Activated CD4-positive, alpha-beta T cell treated with anti-CD3 and anti-CD28 coated beads for 36 hours (primary cell): ENCODE measurements at regions not wholly inside any gene's neighbourhood (a gene's known extent, or its start where the extent isn't known, plus 50 kb on each side); places are given as distances from the start of the nearest gene placed in this dataset.

Source experiments
- ATAC-seq: fragments of 200-7000 bp; cut with Tn5 transposase; one replicate; pipeline ENCODE4 v1.10.0; 2021; ENCODE audit warnings: mild to moderate bottlenecking, moderate library complexity
- CTCF ChIA-PET: fragments of 350-600 bp; sonication (Branson Sonifier 250); formaldehyde crosslinking; loops from one replicate; lab custom pipeline; 2021; ENCODE audit warnings: antibody characterized with exemption; lab: Charles Lee
- POLR2A ChIA-PET: fragments of 350-600 bp; sonication (Branson Sonifier 250); formaldehyde crosslinking; loops from one replicate; lab custom pipeline; 2021; ENCODE audit warnings: antibody characterized with exemption, inconsistent platforms; lab: Charles Lee
- DNase-seq: peaks from one replicate; pipeline ENCODE4 v3.0.0-alpha.2; 2020
- H3K27ac Mint-ChIP-seq: one replicate; pipeline ENCODE4 v1.8.0; 2021; ENCODE audit warnings: mixed read lengths
- H3K27me3 Mint-ChIP-seq: one replicate; pipeline ENCODE4 v1.8.0; 2021; ENCODE audit warnings: mixed read lengths
- H3K36me3 Mint-ChIP-seq: one replicate; pipeline ENCODE4 v1.8.0; 2021; ENCODE audit warnings: low read depth, mixed read lengths
- H3K4me1 Mint-ChIP-seq: one replicate; pipeline ENCODE4 v1.8.0; 2021; ENCODE audit warnings: mixed read lengths
- H3K4me3 Mint-ChIP-seq: one replicate; pipeline ENCODE4 v1.8.0; 2021; ENCODE audit warnings: mild to moderate bottlenecking, moderate library complexity, mixed read lengths
- H3K9me3 Mint-ChIP-seq: one replicate; pipeline ENCODE4 v1.8.0; 2021; ENCODE audit warnings: low read depth, mixed read lengths
- intact Hi-C, 2 experiments: fragments of 100-400 bp; cut with DNase I in 1 of 2; cut with micrococcal nuclease in 1 of 2; formaldehyde crosslinking; loops; one replicate each; pipeline versions ENCODE4 v1.14.2 to v1.15.1; 2022 to 2024; cut with DNase I, micrococcal nuclease

- Mint-ChIP-seq H3K4me1 (no peaks in the 10 kb centered on the region), H3K27me3 (peaks cover 5% of the 10 kb centered on the region), H3K27ac (no peak overlapping the region), H3K9me3 (peaks cover 2% of the 10 kb centered on the region), H3K36me3 (no peaks in the 10 kb centered on the region), H3K4me3 (no peak overlapping the region)
- POLR2A ChIA-PET, result no interaction called here
- intact Hi-C loops, result no loop called here
- no peak for DNase-seq
- CTCF ChIA-PET, result no interaction called here
- ATAC-seq, result no peak
Measured at GRCh38 chr4:11264841-11265240, 163.9 kb downstream of the HS3ST1 start.

GRCh38 chr4:11264346-11264745, 164.3 kb downstream of the HS3ST1 start:
- intact Hi-C loops, result no loop called here
- peaks cover 3% of the 10 kb centered on the region for H3K27me3 Mint-ChIP-seq
- CTCF ChIA-PET, result no interaction called here
- H3K9me3 Mint-ChIP-seq, result peaks cover 2% of the 10 kb centered on the region
- ATAC-seq (no peak), DNase-seq (no peak)
- no peaks in the 10 kb centered on the region for H3K4me1 Mint-ChIP-seq
- H3K27ac Mint-ChIP-seq, result no peak overlapping the region
- no peaks in the 10 kb centered on the region for H3K36me3 Mint-ChIP-seq
- H3K4me3 Mint-ChIP-seq, result no peak overlapping the region
- POLR2A ChIA-PET, result no interaction called here

GRCh38 chr4:11263208-11263607, 165.5 kb downstream of the HS3ST1 start:
- Mint-ChIP-seq H3K4me1 (no peaks in the 10 kb centered on the region), H3K27me3 (peaks cover 3% of the 10 kb centered on the region), H3K4me3 (no peak overlapping the region), H3K9me3 (peaks cover 2% of the 10 kb centered on the region), H3K36me3 (no peaks in the 10 kb centered on the region), H3K27ac (no peak overlapping the region)
- ChIA-PET CTCF (no interaction called here), POLR2A (no interaction called here)
- ATAC-seq (no peak), DNase-seq (no peak)
- intact Hi-C loops, result no loop called here

GRCh38 chr4:11261066-11261850, 167.4 kb downstream of the HS3ST1 start:
- no peak for ATAC-seq
- Mint-ChIP-seq H3K4me3 (no peak overlapping the region), H3K36me3 (no peaks in the 10 kb centered on the region), H3K9me3 (no peaks in the 10 kb centered on the region), H3K27ac (no peak overlapping the region), H3K4me1 (no peaks in the 10 kb centered on the region), H3K27me3 (peaks cover 2% of the 10 kb centered on the region)
- POLR2A ChIA-PET, result no interaction called here
- intact Hi-C loops, result no loop called here
- CTCF ChIA-PET, result no interaction called here
- no peak for DNase-seq

GRCh38 chr4:11259837-11260236, 168.9 kb downstream of the HS3ST1 start:
- H3K4me1 Mint-ChIP-seq, result no peaks in the 10 kb centered on the region
- H3K9me3 Mint-ChIP-seq, result no peaks in the 10 kb centered on the region
- ATAC-seq (no peak), DNase-seq (no peak)
- H3K27me3 Mint-ChIP-seq, result no peaks in the 10 kb centered on the region
- intact Hi-C loops, result no loop called here
- no peak overlapping the region for H3K27ac Mint-ChIP-seq
- POLR2A ChIA-PET, result no interaction called here
- H3K4me3 Mint-ChIP-seq, result no peak overlapping the region
- CTCF ChIA-PET, result no interaction called here
- no peaks in the 10 kb centered on the region for H3K36me3 Mint-ChIP-seq

GRCh38 chr4:11252149-11252548, 176.5 kb downstream of the HS3ST1 start:
- Mint-ChIP-seq H3K27ac (no peak overlapping the region), H3K4me1 (no peaks in the 10 kb centered on the region), H3K27me3 (no peaks in the 10 kb centered on the region), H3K4me3 (no peak overlapping the region), H3K36me3 (no peaks in the 10 kb centered on the region), H3K9me3 (no peaks in the 10 kb centered on the region)
- intact Hi-C loops, result no loop called here
- POLR2A ChIA-PET, result no interaction called here
- DNase-seq (no peak), ATAC-seq (no peak)
- CTCF ChIA-PET, result interaction anchor here (0.6 kb wide), 1 partner anchor 24 kb away, joined by 3 read pairs; no protein-coding TSS in a partner anchor

- ATAC-seq (no peak), DNase-seq (no peak)
- Mint-ChIP-seq H3K27ac (no peak overlapping the region), H3K4me1 (no peaks in the 10 kb centered on the region), H3K4me3 (no peak overlapping the region), H3K27me3 (no peaks in the 10 kb centered on the region), H3K9me3 (no peaks in the 10 kb centered on the region), H3K36me3 (no peaks in the 10 kb centered on the region)
- intact Hi-C loops, result no loop called here
- ChIA-PET CTCF (no interaction called here), POLR2A (no interaction called here)
Measured at GRCh38 chr4:11250510-11250909, 178.2 kb downstream of the HS3ST1 start.

GRCh38 chr4:11232015-11232414, 196.7 kb downstream of the HS3ST1 start:
- POLR2A ChIA-PET, result no interaction called here
- Mint-ChIP-seq H3K27me3 (no peaks in the 10 kb centered on the region), H3K9me3 (peaks cover 2% of the 10 kb centered on the region), H3K4me1 (no peaks in the 10 kb centered on the region), H3K27ac (no peak overlapping the region), H3K4me3 (no peak overlapping the region), H3K36me3 (no peaks in the 10 kb centered on the region)
- DNase-seq (no peak), ATAC-seq (no peak)
- intact Hi-C loops, result no loop called here
- CTCF ChIA-PET, result no interaction called here

- CTCF ChIA-PET, result interaction anchor here (0.7 kb wide), 1 partner anchor 104 kb away, joined by 3 read pairs; no protein-coding TSS in a partner anchor
- ATAC-seq, result no peak
- no peaks in the 10 kb centered on the region for H3K4me1 Mint-ChIP-seq
Measured at GRCh38 chr4:11230866-11231265, 197.8 kb downstream of the HS3ST1 start.

GRCh38 chr4:11228530-11228929, 200.2 kb downstream of the HS3ST1 start:
- CTCF ChIA-PET, result no interaction called here
- Mint-ChIP-seq H3K4me1 (no peaks in the 10 kb centered on the region), H3K27ac (no peak overlapping the region), H3K9me3 (no peaks in the 10 kb centered on the region), H3K4me3 (no peak overlapping the region), H3K27me3 (peaks cover 2% of the 10 kb centered on the region), H3K36me3 (no peaks in the 10 kb centered on the region)
- intact Hi-C loops, result no loop called here
- POLR2A ChIA-PET, result no interaction called here
- DNase-seq, result no peak
- ATAC-seq, result no peak

More at GRCh38 chr4:11230866-11231265, 197.8 kb downstream of the HS3ST1 start:
- Mint-ChIP-seq H3K9me3 (no peaks in the 10 kb centered on the region), H3K27ac (no peak overlapping the region), H3K4me3 (no peak overlapping the region), H3K27me3 (no peaks in the 10 kb centered on the region), H3K36me3 (no peaks in the 10 kb centered on the region)
- intact Hi-C loops, result no loop called here
- POLR2A ChIA-PET, result no interaction called here
- no peak for DNase-seq

- Mint-ChIP-seq H3K4me1 (no peaks in the 10 kb centered on the region), H3K4me3 (no peak overlapping the region), H3K36me3 (no peaks in the 10 kb centered on the region), H3K27me3 (peaks cover 2% of the 10 kb centered on the region), H3K27ac (no peak overlapping the region), H3K9me3 (no peaks in the 10 kb centered on the region)
- ATAC-seq (no peak), DNase-seq (no peak)
- intact Hi-C loops, result no loop called here
- ChIA-PET POLR2A (no interaction called here), CTCF (no interaction called here)
Measured at GRCh38 chr4:11223311-11223710, 205.4 kb downstream of the HS3ST1 start.

- ChIA-PET CTCF (no interaction called here), POLR2A (no interaction called here)
- H3K4me1 Mint-ChIP-seq, result no peaks in the 10 kb centered on the region
- no peak overlapping the region for H3K4me3 Mint-ChIP-seq
- intact Hi-C loops, result no loop called here
- H3K27ac Mint-ChIP-seq, result no peak overlapping the region
- DNase-seq, result no peak
- no peaks in the 10 kb centered on the region for H3K27me3 Mint-ChIP-seq
- ATAC-seq, result no peak
- H3K36me3 Mint-ChIP-seq, result no peaks in the 10 kb centered on the region
- no peaks in the 10 kb centered on the region for H3K9me3 Mint-ChIP-seq
Measured at GRCh38 chr4:11218692-11219091, 210.0 kb downstream of the HS3ST1 start.
